ENCODE measurements at regions not wholly inside any gene's neighbourhood (a gene's known extent, or its start where the extent isn't known, plus 50 kb on each side); places are given as distances from the start of the nearest gene placed in this dataset.
"Not testable (repeated sequence)": the region's sequence is repeated elsewhere in the genome, so short reads cannot be mapped to it uniquely, and the experiment has no call there.

- Mint-ChIP-seq H3K27me3 (ENCODE audit: unreplicated experiment) (no peaks in the 10 kb centered on the region), H3K4me1 (ENCODE audit: unreplicated experiment) (peaks cover 15% of the 10 kb centered on the region), H3K9me3 (ENCODE audit: unreplicated experiment) (no peaks in the 10 kb centered on the region), H3K36me3 (ENCODE audit: unreplicated experiment) (peaks cover 2% of the 10 kb centered on the region), H3K4me3 (ENCODE audit: unreplicated experiment) (no peak overlapping the region), H3K27ac (ENCODE audit: unreplicated experiment) (no peak overlapping the region)
- DNase-seq (ENCODE audit: extremely low spot score, unreplicated experiment) = no peak
- no peak for TF ChIP-seq CTCF (IDR thresholded peaks at IDR 0.05)
These were observed 300.8 kb downstream of the PCDH7 start for GRCh38 chr4:31021008-31021407.

- no peak for DNase-seq (ENCODE audit: extremely low spot score, unreplicated experiment)
- peaks cover 4% of the 10 kb centered on the region for H3K36me3 Mint-ChIP-seq (ENCODE audit: unreplicated experiment)
- TF ChIP-seq CTCF (IDR thresholded peaks at IDR 0.05) = no peak
- H3K4me1 Mint-ChIP-seq (ENCODE audit: unreplicated experiment) = peaks cover 15% of the 10 kb centered on the region
- H3K27me3 Mint-ChIP-seq (ENCODE audit: unreplicated experiment) = no peaks in the 10 kb centered on the region
- H3K4me3 Mint-ChIP-seq (ENCODE audit: unreplicated experiment) = no peak overlapping the region
- H3K9me3 Mint-ChIP-seq (ENCODE audit: unreplicated experiment) = no peaks in the 10 kb centered on the region
- no peak overlapping the region for H3K27ac Mint-ChIP-seq (ENCODE audit: unreplicated experiment)
These were observed 302.5 kb downstream of the PCDH7 start for GRCh38 chr4:31022702-31023101.

GRCh38 chr4:31023109-31023508, 302.9 kb downstream of the PCDH7 start:
- H3K4me3 Mint-ChIP-seq (ENCODE audit: unreplicated experiment) = no peak overlapping the region

GRCh38 chr4:31023742-31024141, 303.6 kb downstream of the PCDH7 start:
- Mint-ChIP-seq H3K36me3 (ENCODE audit: unreplicated experiment) (peaks cover 4% of the 10 kb centered on the region), H3K4me3 (ENCODE audit: unreplicated experiment) (no peak overlapping the region), H3K9me3 (ENCODE audit: unreplicated experiment) (no peaks in the 10 kb centered on the region), H3K27me3 (ENCODE audit: unreplicated experiment) (no peaks in the 10 kb centered on the region), H3K4me1 (ENCODE audit: unreplicated experiment) (peaks cover 15% of the 10 kb centered on the region), H3K27ac (ENCODE audit: unreplicated experiment) (no peak overlapping the region)
- no peak for TF ChIP-seq CTCF (IDR thresholded peaks at IDR 0.05)
- DNase-seq (ENCODE audit: extremely low spot score, unreplicated experiment) = no peak

More at GRCh38 chr4:31023109-31023508, 302.9 kb downstream of the PCDH7 start:
- peaks cover 4% of the 10 kb centered on the region for H3K36me3 Mint-ChIP-seq (ENCODE audit: unreplicated experiment)
- TF ChIP-seq CTCF (IDR thresholded peaks at IDR 0.05) = no peak
- no peak overlapping the region for H3K27ac Mint-ChIP-seq (ENCODE audit: unreplicated experiment)
- no peak for DNase-seq (ENCODE audit: extremely low spot score, unreplicated experiment)
- H3K4me1 Mint-ChIP-seq (ENCODE audit: unreplicated experiment) = peaks cover 15% of the 10 kb centered on the region
- H3K27me3 Mint-ChIP-seq (ENCODE audit: unreplicated experiment) = no peaks in the 10 kb centered on the region
- no peaks in the 10 kb centered on the region for H3K9me3 Mint-ChIP-seq (ENCODE audit: unreplicated experiment)

- H3K36me3 Mint-ChIP-seq (ENCODE audit: unreplicated experiment); H3K4me3 Mint-ChIP-seq (ENCODE audit: unreplicated experiment); H3K27ac Mint-ChIP-seq (ENCODE audit: unreplicated experiment); DNase-seq (ENCODE audit: extremely low spot score, unreplicated experiment); H3K27me3 Mint-ChIP-seq (ENCODE audit: unreplicated experiment); H3K9me3 Mint-ChIP-seq (ENCODE audit: unreplicated experiment): not testable (repeated sequence)
- peaks cover 15% of the 10 kb centered on the region for H3K4me1 Mint-ChIP-seq (ENCODE audit: unreplicated experiment)
These were observed 304.6 kb downstream of the PCDH7 start for GRCh38 chr4:31024781-31025180.

- H3K27ac Mint-ChIP-seq (ENCODE audit: unreplicated experiment) = no peak overlapping the region
- H3K9me3 Mint-ChIP-seq (ENCODE audit: unreplicated experiment) = no peaks in the 10 kb centered on the region
- peaks cover 2% of the 10 kb centered on the region for H3K4me1 Mint-ChIP-seq (ENCODE audit: unreplicated experiment)
- no peak for TF ChIP-seq CTCF (IDR thresholded peaks at IDR 0.05)
- DNase-seq (ENCODE audit: extremely low spot score, unreplicated experiment) = no peak
- no peak overlapping the region for H3K4me3 Mint-ChIP-seq (ENCODE audit: unreplicated experiment)
- peaks cover 10% of the 10 kb centered on the region for H3K36me3 Mint-ChIP-seq (ENCODE audit: unreplicated experiment)
- no peaks in the 10 kb centered on the region for H3K27me3 Mint-ChIP-seq (ENCODE audit: unreplicated experiment)
These were observed 306.1 kb downstream of the PCDH7 start for GRCh38 chr4:31026256-31026655.
